Immature natural killer cell (primary cell): ENCODE measurements at regions not wholly inside any gene's neighbourhood (a gene's known extent, or its start where the extent isn't known, plus 50 kb on each side); places are given as distances from the start of the nearest gene placed in this dataset.
"Not testable (repeated sequence)": the region's sequence is repeated elsewhere in the genome, so short reads cannot be mapped to it uniquely, and the experiment has no call there.

Experiments
- DNase-seq, 3 donors: peaks; one replicate each; pipeline ENCODE4 v3.0.0; 2022; ENCODE audit warnings: mixed read lengths in 1 of 3
- H3K27ac Mint-ChIP-seq, 6 donors: one replicate each; pipeline ENCODE4 v1.8.0; 2020; ENCODE audit warnings: mixed read lengths in 6 of 6, mild to moderate bottlenecking in 5 of 6, inconsistent platforms in 4 of 6, moderate library complexity in 3 of 6
- H3K27me3 Mint-ChIP-seq, 3 donors: one replicate each; pipeline ENCODE4 v1.8.0; 2020 to 2021; ENCODE audit warnings: low read depth in 3 of 3, mild to moderate bottlenecking in 3 of 3, mixed read lengths in 3 of 3, moderate library complexity in 3 of 3, inconsistent platforms in 1 of 3
- H3K36me3 Mint-ChIP-seq, 3 donors: one replicate each; pipeline ENCODE4 v1.8.0; 2020; ENCODE audit warnings: mixed read lengths in 3 of 3, inconsistent platforms in 2 of 3, mild to moderate bottlenecking in 2 of 3
- H3K4me1 Mint-ChIP-seq, 2 donors: one replicate each; pipeline ENCODE4 v1.8.0; 2020; ENCODE audit warnings: inconsistent platforms in 2 of 2, mild to moderate bottlenecking in 2 of 2, mixed read lengths in 2 of 2, moderate library complexity in 1 of 2
- H3K4me3 Mint-ChIP-seq, 5 donors: one replicate each; pipeline ENCODE4 v1.8.0; 2020; ENCODE audit warnings: mild to moderate bottlenecking in 5 of 5, mixed read lengths in 5 of 5, inconsistent platforms in 3 of 5, moderate library complexity in 3 of 5
- H3K9me3 Mint-ChIP-seq, 6 donors: one replicate each; pipeline ENCODE4 v1.8.0; 2020; ENCODE audit warnings: mild to moderate bottlenecking in 6 of 6, mixed read lengths in 6 of 6, inconsistent platforms in 4 of 6, moderate library complexity in 3 of 6

DNA sequence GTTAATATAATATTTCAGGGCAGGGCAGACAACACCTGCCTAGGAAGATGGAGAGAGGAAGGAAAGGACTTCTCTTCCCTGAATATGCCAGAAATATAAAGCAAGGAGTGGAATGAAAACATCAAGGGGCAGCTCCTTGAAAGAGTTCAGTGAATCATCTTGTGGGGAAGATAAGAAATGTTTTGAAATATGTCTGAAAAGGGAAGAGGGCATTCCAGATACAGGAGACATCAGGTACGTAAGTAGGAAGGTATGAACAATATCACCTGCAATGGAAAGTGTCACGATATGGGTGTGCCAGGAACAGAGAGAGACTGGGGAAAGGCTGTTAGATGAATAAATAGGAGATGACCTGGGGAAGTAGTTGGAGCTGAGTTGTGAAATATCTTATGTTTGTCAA, 75.8 kb upstream of the WDR72 start:
- Mint-ChIP-seq H3K9me3 (peaks cover 0 to 7% (median 3%) of the 10 kb centered on the region in 6 donors), H3K27me3 (peaks cover 0 to 2% (median 1%) of the 10 kb centered on the region in 3 donors), H3K36me3 (no peaks in the 10 kb centered on the region), H3K4me3 (no peak overlapping the region), H3K27ac (no peak overlapping the region), H3K4me1 (no peaks in the 10 kb centered on the region)
- DNase-seq: no peak

DNA sequence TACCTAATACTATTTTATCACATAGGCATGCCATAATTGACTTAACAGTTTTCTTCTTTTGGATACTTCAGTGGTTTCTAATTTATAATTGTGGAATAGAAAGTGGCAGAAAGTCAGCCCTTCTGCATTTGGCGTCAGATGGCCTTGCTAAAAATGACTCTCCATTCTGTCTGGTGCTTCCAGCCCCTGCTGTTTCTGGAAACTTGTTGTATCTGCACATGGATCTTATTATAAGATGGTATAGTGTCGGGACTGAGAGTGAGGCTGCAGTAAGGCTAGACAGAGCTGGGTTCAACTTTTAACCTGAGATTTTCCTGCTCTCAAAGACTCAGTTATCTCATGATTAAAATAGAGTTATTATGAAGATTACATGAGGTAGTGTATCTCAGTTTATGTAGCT, 74.8 kb upstream of the WDR72 start:
- Mint-ChIP-seq H3K4me3 (no peak overlapping the region), H3K27ac (no peak overlapping the region), H3K9me3 (peaks cover 0 to 6% (median 4%) of the 10 kb centered on the region in 6 donors)

DNA sequence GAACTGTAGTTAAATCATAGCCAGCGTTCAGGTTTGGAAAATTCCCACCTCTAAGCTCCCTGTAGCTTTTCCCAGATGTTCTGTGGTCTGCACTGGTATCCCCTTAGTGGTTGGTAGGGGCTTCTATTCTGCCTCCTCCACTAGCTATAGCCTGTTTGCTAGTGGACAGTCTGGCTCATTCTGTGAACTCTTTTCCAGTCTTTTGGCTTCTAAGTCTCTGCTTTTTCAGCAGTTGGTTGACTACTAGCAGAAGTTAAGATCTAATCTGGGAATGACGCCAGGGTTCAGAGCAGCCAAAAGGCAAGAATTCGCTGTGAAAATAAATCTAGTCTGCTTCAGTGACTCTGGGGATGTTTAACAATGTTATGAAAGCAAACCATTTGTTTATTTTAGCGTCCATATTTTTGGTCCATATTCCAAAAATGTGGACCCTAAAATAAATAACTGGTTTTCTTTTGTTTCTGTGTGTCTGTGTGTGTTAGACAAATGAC, 73.7 kb upstream of the WDR72 start:
- no peak overlapping the region for H3K4me3 Mint-ChIP-seq
- H3K27me3 Mint-ChIP-seq: peaks cover 1 to 2% (median 2%) of the 10 kb centered on the region in 3 donors
- no peaks in the 10 kb centered on the region for H3K36me3 Mint-ChIP-seq
- DNase-seq: no peak
- H3K4me1 Mint-ChIP-seq: no peaks in the 10 kb centered on the region
- peaks cover 2 to 10% (median 5%) of the 10 kb centered on the region in 6 donors for H3K9me3 Mint-ChIP-seq
- H3K27ac Mint-ChIP-seq: no peak overlapping the region

More for the DNA sequence above, 74.8 kb upstream of the WDR72 start:
- Mint-ChIP-seq H3K27me3 (peaks cover 0 to 2% (median 1%) of the 10 kb centered on the region in 3 donors), H3K4me1 (no peaks in the 10 kb centered on the region), H3K36me3 (no peaks in the 10 kb centered on the region)
- no peak for DNase-seq

DNA sequence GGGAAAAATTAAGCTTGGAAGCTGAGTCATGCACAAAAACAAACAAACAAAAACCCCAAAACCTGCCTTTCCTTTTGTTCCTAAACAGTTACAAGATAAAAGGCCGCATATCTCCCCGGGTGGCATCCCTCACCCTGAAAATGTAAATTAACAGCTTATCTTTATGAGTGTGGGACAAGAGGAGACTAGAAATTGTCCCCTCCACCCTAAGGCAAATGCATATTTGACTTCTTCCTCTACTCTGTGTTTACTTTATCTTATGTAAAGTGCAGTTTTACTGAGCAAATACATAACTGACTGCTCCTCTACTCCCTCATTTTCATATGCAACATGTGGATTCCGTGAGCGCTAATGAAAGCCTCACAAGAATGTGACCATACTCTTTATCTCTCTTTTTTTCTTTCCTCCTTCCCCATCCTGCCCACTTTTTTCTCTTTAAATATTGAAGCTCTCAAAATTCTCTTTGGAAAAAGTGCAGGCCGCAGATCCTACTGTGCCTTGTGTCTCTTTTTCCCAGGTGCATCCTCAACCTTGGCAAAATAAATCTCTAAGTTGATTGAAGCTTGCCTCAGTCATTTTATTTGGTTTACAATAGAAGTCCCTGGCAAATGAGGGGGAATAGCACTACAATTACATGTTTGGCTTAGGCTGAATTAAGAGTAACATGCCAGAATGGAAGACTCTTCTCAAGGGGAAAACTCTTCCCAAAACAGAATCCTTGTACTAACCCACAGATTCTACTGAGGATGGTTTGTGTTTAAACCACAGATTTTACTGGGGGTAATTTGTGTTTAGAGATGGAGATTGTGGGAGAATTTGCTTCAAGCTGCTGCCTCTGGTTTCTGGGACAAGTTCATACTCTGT, 72.7 kb upstream of the WDR72 start:
- Mint-ChIP-seq H3K36me3 (no peaks in the 10 kb centered on the region), H3K27me3 (peaks cover 1 to 2% (median 2%) of the 10 kb centered on the region in 3 donors), H3K4me3 (no peak overlapping the region), H3K9me3 (peaks cover 2 to 13% (median 5%) of the 10 kb centered on the region in 6 donors), H3K4me1 (no peaks in the 10 kb centered on the region), H3K27ac (no peak overlapping the region)
- no peak for DNase-seq

DNA sequence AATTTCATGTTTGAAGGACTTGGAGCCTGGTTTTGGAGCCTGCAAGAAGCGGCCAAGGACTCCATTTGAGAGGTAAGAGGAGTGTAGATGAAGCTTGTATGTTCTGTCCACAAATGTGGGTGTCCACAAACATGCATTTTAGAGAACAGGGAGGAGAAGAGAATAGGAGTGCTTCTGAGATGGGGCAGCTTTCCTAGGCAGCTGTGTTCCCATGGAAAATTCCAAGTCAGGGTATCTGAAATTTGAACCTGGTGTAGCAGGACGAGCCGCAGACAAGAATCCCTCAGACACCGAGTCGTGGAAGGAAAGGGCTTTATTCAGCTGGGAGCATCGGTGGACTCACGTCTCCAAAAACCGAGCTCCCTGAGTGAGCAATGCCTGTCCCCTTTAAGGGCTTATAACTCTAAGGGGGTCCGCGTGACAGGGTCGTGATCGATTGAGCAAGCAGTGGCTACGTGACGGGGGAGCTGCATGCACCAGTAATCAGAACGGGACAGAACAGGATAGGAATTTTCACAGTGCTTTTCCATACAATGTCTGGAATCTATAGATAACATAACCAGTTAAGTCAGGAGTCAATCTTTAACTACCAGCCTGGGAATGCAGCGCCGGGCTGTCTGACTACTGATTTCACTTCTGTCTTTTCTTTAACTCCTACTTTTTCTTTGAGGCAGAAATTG, 71.4 kb upstream of the WDR72 start:
- no peak overlapping the region for H3K4me3 Mint-ChIP-seq
- H3K27ac Mint-ChIP-seq: no peak overlapping the region
- no peaks in the 10 kb centered on the region for H3K4me1 Mint-ChIP-seq
- no peak for DNase-seq
- H3K36me3 Mint-ChIP-seq: no peaks in the 10 kb centered on the region
- peaks cover 2 to 10% (median 5%) of the 10 kb centered on the region in 6 donors for H3K9me3 Mint-ChIP-seq
- H3K27me3 Mint-ChIP-seq: peaks cover 1 to 2% (median 2%) of the 10 kb centered on the region in 3 donors

DNA sequence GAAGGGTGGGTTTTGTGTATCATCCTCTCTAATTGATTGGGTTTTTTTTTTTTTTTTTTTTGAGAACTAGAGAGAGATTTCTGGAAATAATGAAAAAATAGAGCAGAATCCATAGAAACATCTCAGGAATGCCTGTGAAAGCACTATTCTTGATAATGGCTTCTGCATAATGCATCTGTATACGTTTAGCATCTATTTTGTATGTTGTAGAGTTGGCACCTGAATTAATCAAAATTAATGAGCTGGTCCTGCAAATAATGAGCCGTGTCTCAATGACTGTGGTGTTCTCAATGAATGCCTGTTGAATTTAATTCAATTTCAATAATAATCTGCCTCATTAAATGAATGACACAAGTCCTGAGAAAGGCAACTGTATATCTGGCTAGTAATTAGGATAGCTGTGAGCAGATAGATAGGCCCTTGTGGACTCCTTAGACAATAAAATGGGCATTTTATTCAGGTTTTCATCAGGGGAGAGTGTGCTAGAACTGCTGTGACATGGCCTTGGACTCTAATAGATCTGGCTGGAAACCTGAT, 70.5 kb upstream of the WDR72 start:
- Mint-ChIP-seq H3K4me1 (no peaks in the 10 kb centered on the region), H3K4me3 (no peak overlapping the region), H3K27me3 (peaks cover 1 to 2% (median 2%) of the 10 kb centered on the region in 3 donors), H3K36me3 (no peaks in the 10 kb centered on the region), H3K27ac (no peak overlapping the region), H3K9me3 (peaks cover 2 to 10% (median 5%) of the 10 kb centered on the region in 6 donors)
- no peak for DNase-seq

DNA sequence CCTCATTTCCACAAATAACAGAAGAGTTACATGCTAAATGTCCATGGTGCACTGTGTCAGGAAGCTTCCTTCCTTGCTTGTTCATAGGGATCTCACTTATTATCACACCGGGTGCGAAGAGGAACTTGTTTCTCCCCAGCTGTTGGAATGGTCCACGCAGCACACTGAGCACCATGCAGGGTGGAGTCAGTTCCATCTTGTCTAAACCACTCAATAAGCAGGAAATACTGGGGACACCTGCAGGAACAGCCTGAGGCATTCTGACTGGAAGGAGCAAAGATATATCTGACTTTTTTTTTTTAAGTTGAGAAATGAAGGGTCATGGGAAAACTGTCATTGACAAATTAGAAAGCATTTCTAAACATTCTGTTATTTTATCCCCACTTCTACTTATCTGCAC, 70.0 kb upstream of the WDR72 start:
- Mint-ChIP-seq H3K9me3 (peaks cover 2 to 10% (median 5%) of the 10 kb centered on the region in 6 donors), H3K27me3 (peaks cover 1 to 2% (median 2%) of the 10 kb centered on the region in 3 donors), H3K4me1 (no peaks in the 10 kb centered on the region), H3K36me3 (no peaks in the 10 kb centered on the region), H3K27ac (peak overlapping the region in 1 of 6 donors; percentile 60), H3K4me3 (no peak overlapping the region)
- no peak for DNase-seq

DNA sequence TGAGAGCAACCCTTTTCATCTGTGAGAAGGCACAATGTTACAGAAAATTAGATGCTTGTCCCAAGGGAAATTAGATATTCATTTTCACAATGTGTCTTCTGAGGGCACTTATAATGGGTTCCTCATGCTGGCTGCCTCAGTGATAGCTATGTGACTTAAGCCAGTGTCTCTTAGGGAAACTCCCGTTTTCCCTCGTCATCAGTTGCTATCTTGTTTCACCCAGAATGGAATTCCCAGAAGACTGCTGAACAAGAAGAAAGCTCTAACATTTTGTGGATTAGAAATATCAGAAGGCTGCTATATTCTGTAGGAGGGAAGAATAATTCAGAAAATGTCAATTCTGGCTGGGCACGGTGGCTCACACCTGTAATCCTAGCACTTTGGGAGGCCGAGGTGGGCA, 67.9 kb upstream of the WDR72 start:
- H3K9me3 Mint-ChIP-seq: peaks cover 3 to 10% (median 6%) of the 10 kb centered on the region in 6 donors
- H3K36me3 Mint-ChIP-seq: no peaks in the 10 kb centered on the region
- no peaks in the 10 kb centered on the region for H3K4me1 Mint-ChIP-seq
- DNase-seq: no peak
- peaks cover 0 to 2% (median 0%) of the 10 kb centered on the region in 3 donors for H3K27me3 Mint-ChIP-seq
- H3K4me3 Mint-ChIP-seq: no peak overlapping the region
- H3K27ac Mint-ChIP-seq: no peak overlapping the region

DNA sequence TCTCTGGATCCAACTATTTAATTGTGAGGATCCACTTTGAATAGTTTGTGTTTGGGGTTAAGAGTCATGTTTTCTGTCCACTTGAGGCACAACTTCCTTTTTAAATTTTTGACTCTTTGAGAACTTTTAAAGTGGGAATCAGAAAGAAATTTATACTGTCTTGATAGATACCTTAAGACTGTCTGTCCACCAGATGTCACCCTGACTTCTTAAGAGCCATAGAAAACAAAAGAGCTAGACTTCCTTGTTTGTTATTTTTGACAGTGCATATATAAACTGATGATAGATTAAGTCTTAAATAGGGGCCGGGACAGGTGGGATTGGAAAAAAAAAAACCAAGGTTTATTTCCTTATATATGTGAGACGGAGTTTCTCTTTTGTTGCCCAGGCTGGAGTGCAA, 52.1 kb upstream of the WDR72 start:
- no peaks in the 10 kb centered on the region for H3K36me3 Mint-ChIP-seq
- H3K4me3 Mint-ChIP-seq: no peak overlapping the region
- H3K4me1 Mint-ChIP-seq: no peaks in the 10 kb centered on the region
- no peak overlapping the region for H3K27ac Mint-ChIP-seq
- H3K9me3 Mint-ChIP-seq: peaks cover 0 to 2% (median 0%) of the 10 kb centered on the region in 6 donors
- H3K27me3 Mint-ChIP-seq: peaks cover 0 to 2% (median 2%) of the 10 kb centered on the region in 3 donors
- no peak for DNase-seq

DNA sequence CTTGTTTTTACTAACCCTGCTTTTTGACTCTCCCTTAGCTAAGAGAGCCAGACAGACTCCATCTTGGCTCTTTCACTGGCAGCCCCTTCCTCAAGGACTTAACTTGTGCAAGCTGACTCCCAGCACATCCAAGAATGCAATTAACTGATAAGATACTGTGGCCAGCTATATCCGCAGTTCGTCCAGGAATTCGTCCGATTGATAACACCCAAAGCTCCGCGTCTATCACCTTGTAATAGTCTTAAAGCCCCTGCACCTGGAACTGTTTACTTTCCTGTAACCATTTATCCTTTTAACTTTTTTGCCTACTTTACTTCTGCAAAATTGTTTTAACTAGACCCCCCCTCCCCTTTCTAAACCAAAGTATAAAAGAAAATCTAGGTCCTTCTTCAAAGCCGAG, 50.8 kb upstream of the WDR72 start:
- not testable (repeated sequence) for DNase-seq, H3K9me3 Mint-ChIP-seq, H3K4me3 Mint-ChIP-seq, H3K27ac Mint-ChIP-seq, H3K36me3 Mint-ChIP-seq, H3K4me1 Mint-ChIP-seq, H3K27me3 Mint-ChIP-seq
